ENCODE measurements at regions not wholly inside any gene's neighbourhood (a gene's known extent, or its start where the extent isn't known, plus 50 kb on each side); places are given as distances from the start of the nearest gene placed in this dataset.

DNA sequence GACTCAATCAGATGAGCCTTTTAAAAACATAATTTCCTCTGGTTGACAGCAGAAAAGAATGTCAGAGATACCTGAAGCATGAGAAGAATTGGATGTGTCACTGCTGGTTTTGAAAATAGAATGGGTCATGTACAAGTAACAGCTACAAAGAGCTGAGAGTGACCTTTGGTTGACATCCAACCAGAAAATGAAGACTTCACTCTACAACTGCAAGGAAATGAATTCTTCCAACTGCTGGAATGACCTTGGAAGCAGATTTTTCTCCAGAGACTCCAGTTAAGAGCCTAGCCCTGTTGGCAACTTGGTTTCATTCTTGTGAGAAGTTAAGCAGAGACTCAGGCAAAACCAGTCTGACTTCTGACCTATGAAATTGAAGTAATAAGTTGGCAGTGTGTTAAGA, 505.9 kb downstream of the SLC16A7 start:
- Mint-ChIP-seq H3K27ac (no peak overlapping the region), H3K36me3 (ENCODE audit: low read depth) (no peaks in the 10 kb centered on the region), H3K27me3 (no peaks in the 10 kb centered on the region), H3K9me3 (no peaks in the 10 kb centered on the region), H3K4me1 (no peaks in the 10 kb centered on the region), H3K4me3 (no peak overlapping the region)
- DNase-seq, result no peak
- no peak for ATAC-seq

DNA sequence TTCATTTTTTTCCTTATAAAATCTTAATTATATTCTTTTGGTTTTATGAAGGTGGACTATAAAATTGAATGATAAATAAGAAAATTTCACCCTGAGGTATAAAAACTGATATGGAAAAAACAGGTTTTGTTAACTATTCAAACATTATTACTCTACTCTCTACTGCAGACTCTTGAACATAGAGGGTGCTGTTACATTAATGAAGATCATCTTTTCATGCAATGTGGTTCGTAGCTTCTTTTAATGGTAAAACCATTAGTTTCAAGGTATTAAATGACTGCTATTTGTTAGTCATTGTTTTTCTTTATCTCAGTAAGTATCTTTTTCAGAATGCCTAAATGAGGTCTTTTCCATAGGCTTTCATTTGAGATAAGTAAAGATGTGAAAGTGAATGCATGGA, 510.4 kb downstream of the SLC16A7 start:
- Mint-ChIP-seq H3K4me3 (no peak overlapping the region), H3K36me3 (ENCODE audit: low read depth) (no peaks in the 10 kb centered on the region), H3K4me1 (no peaks in the 10 kb centered on the region), H3K9me3 (no peaks in the 10 kb centered on the region), H3K27ac (no peak overlapping the region), H3K27me3 (no peaks in the 10 kb centered on the region)
- DNase-seq (no peak), ATAC-seq (no peak)

DNA sequence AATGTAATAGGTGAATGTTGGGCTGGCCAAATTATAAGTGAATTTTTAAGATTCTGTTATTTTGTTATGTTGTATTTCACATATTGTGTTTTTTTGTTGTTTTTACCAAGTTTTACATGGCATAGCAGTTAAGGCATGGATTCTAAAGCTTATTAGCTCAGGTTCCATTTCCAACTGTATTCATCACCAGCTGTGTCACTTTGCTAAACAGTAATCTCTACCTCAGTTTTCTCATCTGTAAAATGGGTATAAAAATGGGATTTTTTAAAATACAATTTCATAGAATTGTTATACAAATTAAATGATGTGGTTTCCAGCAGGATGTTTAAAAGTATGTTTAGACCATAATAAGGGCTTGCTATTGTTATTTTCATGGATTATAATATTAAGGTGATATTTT, 512.2 kb downstream of the SLC16A7 start:
- Mint-ChIP-seq H3K9me3 (no peaks in the 10 kb centered on the region), H3K4me3 (no peak overlapping the region), H3K27me3 (no peaks in the 10 kb centered on the region), H3K4me1 (no peaks in the 10 kb centered on the region), H3K36me3 (ENCODE audit: low read depth) (no peaks in the 10 kb centered on the region), H3K27ac (no peak overlapping the region)
- ATAC-seq (no peak), DNase-seq (no peak)

DNA sequence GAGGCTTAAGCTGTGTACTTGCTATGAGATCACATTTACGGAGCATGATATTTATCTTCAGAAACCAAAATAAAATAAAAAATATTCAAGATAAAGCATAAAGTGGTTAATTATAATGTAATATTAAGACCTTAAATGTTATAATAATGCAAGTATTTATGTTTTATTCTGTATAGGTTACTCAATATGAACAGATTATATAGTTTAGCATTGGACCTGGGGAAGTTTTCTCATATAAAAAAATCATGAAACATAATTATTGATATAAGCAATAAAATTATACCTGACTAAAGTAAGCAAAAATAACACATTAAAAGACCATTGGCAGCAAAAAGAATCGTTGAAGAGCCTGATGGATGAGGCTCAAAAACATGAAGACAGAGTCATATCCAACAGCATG, 516.2 kb downstream of the SLC16A7 start:
- no peak for DNase-seq
- Mint-ChIP-seq H3K9me3 (peaks cover 6% of the 10 kb centered on the region), H3K4me1 (no peaks in the 10 kb centered on the region), H3K27me3 (no peaks in the 10 kb centered on the region), H3K4me3 (no peak overlapping the region), H3K36me3 (ENCODE audit: low read depth) (no peaks in the 10 kb centered on the region), H3K27ac (no peak overlapping the region)
- no peak for ATAC-seq

DNA sequence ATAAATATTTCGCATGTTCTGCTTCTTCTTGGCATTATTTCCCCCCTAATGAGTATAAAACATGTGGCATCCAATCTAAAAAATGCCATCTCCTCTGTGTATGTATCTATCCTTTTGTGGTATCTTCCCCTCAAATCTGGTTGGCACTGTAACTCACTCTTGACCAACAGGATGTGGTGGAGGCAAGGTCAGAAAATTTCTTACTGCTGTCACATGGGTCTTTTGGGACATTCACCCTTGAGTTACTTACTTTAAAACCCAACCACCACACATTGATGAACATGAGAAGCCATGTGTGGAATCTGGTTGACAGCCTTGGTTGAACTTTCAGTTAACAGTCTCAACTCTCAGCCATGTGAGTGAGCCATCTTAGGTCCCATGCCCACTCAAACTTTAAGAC, 516.9 kb downstream of the SLC16A7 start:
- Mint-ChIP-seq H3K27ac (no peak overlapping the region), H3K9me3 (peaks cover 6% of the 10 kb centered on the region), H3K27me3 (no peaks in the 10 kb centered on the region), H3K4me1 (no peaks in the 10 kb centered on the region), H3K4me3 (no peak overlapping the region), H3K36me3 (ENCODE audit: low read depth) (no peaks in the 10 kb centered on the region)
- ATAC-seq (no peak), DNase-seq (no peak)

DNA sequence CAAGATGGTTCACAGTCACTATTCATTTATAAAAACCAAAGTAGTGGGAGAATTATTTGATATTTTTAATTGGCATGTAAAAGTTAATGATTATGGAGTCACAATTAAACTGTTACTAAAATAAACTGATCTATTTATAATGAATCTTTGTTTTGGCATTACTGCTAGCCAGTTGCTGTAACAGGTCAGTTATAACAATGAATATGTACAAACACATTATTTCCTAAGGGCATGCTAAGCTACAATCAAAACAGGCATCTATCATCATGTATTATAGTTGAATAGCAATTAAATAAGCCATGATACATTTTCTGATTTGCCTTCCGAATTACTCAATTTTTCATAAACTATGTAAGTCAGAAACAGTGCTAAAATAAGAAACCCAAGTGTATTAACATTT, 518.3 kb downstream of the SLC16A7 start:
- no peaks in the 10 kb centered on the region for H3K4me1 Mint-ChIP-seq
- no peaks in the 10 kb centered on the region for H3K27me3 Mint-ChIP-seq
- no peak for ATAC-seq
- DNase-seq, result no peak
- H3K9me3 Mint-ChIP-seq, result peaks cover 6% of the 10 kb centered on the region
- H3K4me3 Mint-ChIP-seq, result no peak overlapping the region
- H3K27ac Mint-ChIP-seq, result no peak overlapping the region
- no peaks in the 10 kb centered on the region for H3K36me3 Mint-ChIP-seq (ENCODE audit: low read depth)

DNA sequence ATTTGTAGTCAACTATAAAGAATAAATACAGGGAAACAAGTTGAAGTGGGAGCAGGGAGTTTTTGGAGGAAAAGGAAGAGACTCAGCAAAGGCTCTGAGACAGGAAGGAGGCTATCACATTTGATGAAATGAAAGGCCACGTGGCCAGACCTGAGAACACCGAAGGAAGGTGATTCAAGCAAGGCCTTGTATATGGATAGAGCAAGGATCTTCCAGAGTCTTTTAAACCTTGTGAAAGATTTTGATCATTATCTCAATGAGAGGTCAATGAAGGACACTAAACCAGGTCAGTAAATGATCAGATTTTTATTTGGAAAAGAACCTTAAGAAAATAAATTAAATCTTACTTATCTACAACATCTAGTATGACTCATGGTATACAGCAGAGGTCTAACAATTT, 523.5 kb downstream of the SLC16A7 start:
- Mint-ChIP-seq H3K4me1 (no peaks in the 10 kb centered on the region), H3K4me3 (no peak overlapping the region), H3K36me3 (ENCODE audit: low read depth) (no peaks in the 10 kb centered on the region), H3K27me3 (no peaks in the 10 kb centered on the region), H3K9me3 (peaks cover 6% of the 10 kb centered on the region), H3K27ac (no peak overlapping the region)
- DNase-seq, result no peak
- no peak for ATAC-seq

DNA sequence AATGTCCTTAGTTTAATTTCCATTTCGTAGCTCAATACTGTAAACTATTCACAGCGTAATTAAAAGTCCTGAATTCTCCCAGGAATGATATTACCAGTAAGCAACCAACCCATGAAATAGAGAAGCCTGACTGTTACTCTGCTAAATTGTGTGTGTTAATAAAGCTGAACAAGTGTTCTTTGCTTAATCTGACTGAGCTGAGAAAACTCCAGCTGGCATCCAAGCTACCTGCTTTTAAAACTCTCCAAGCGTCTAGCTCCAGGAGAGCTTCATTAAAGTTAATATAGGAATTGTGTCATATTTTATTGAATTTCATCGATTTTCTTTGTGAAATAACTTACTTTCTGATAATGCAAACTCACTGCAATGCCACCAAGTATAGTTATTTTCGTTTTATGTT, 524.4 kb downstream of the SLC16A7 start:
- ATAC-seq, result no peak
- no peak overlapping the region for H3K27ac Mint-ChIP-seq
- H3K36me3 Mint-ChIP-seq (ENCODE audit: low read depth), result no peaks in the 10 kb centered on the region
- H3K27me3 Mint-ChIP-seq, result no peaks in the 10 kb centered on the region
- no peaks in the 10 kb centered on the region for H3K4me1 Mint-ChIP-seq
- H3K4me3 Mint-ChIP-seq, result no peak overlapping the region
- DNase-seq, result no peak
- peaks cover 9% of the 10 kb centered on the region for H3K9me3 Mint-ChIP-seq

DNA sequence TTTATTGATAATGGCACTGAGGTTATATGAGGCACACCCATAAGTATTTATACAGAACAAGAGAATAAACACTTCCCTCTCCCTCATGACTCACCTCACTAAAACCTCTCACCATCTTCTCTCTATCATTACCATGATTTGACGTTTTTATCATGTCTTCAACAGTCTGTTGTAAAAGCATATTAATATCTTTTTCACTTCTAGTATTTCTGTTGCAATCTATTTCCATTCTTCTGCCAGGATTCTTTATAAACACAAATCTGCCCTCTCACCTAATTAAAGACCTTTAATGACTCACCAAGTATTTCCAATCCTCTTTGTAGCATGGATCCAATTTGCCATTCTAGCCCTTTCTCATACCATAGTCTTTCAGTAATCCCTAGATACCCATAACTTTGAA, 527.7 kb downstream of the SLC16A7 start:
- Mint-ChIP-seq H3K4me1 (no peaks in the 10 kb centered on the region), H3K9me3 (peaks cover 9% of the 10 kb centered on the region), H3K4me3 (no peak overlapping the region), H3K27ac (no peak overlapping the region), H3K36me3 (ENCODE audit: low read depth) (no peaks in the 10 kb centered on the region), H3K27me3 (no peaks in the 10 kb centered on the region)
- ATAC-seq, result no peak
- DNase-seq, result no peak

DNA sequence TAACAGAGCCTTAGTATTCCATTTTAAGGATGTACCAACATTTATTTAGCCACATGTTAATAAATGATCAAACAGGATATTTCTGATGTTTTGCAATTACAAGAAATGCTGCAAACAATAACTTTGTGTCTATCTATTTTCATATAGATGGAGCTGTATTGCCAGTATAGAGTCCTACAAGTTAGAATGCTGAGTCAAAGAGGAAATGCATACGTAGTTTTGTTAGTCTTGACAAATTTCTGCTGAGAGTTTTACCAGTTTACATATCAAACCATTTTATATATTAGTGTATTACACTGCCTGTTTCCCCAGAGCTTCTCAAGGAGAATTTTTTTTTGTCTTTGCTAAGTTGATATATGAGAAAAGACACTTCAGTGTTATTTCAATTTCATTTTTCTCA, 541.7 kb downstream of the SLC16A7 start:
- no peaks in the 10 kb centered on the region for H3K36me3 Mint-ChIP-seq (ENCODE audit: low read depth)
- H3K4me1 Mint-ChIP-seq, result no peaks in the 10 kb centered on the region
- H3K9me3 Mint-ChIP-seq, result no peaks in the 10 kb centered on the region
- no peak overlapping the region for H3K27ac Mint-ChIP-seq
- H3K27me3 Mint-ChIP-seq, result no peaks in the 10 kb centered on the region
- no peak overlapping the region for H3K4me3 Mint-ChIP-seq
- ATAC-seq (no peak), DNase-seq (no peak)

DNA sequence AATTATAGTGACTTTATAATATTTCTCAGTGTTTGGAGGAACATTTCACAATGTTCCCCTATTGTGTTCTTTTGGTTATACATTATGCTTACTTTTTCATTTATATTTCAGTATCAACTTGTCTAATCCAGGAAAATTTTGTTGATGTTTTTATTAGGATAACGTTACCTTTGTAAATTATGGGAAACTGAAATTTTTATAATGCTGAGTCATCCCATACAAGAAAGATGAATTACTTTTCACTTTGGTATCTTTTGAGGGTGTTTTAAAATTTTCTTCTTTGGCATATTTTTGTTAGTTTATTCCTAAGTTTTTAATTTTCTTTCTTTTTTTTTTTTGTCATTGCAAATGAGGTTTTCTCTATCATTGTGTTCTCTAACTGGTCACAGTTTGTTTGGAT, 542.7 kb downstream of the SLC16A7 start:
- no peak for ATAC-seq
- H3K27ac Mint-ChIP-seq, result no peak overlapping the region
- no peaks in the 10 kb centered on the region for H3K4me1 Mint-ChIP-seq
- no peak for DNase-seq
- no peaks in the 10 kb centered on the region for H3K36me3 Mint-ChIP-seq (ENCODE audit: low read depth)
- no peaks in the 10 kb centered on the region for H3K27me3 Mint-ChIP-seq
- H3K9me3 Mint-ChIP-seq, result no peaks in the 10 kb centered on the region
- no peak overlapping the region for H3K4me3 Mint-ChIP-seq

DNA sequence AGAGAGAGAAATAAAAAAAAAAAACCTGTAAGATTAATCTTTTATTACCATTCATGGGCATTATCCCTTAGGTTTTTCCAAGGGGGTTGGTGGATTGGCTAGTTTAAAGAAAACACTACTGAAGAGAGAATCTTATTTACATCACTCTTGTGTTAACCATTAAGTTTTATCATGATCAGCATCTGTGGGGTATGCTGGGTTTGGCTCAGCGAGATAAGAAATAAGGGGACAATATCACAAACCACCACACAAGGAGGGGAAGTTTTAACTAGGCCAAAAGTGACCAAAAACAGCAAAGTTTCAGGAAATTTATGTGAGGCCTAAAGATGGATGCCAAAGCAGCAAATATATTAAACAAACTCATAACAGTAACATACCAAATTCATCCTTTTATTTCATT, 548.6 kb downstream of the SLC16A7 start:
- DNase-seq (no peak), ATAC-seq (no peak)
- Mint-ChIP-seq H3K36me3 (ENCODE audit: low read depth) (no peaks in the 10 kb centered on the region), H3K27ac (no peak overlapping the region), H3K4me3 (no peak overlapping the region), H3K27me3 (no peaks in the 10 kb centered on the region), H3K4me1 (no peaks in the 10 kb centered on the region), H3K9me3 (peaks cover 4% of the 10 kb centered on the region)

DNA sequence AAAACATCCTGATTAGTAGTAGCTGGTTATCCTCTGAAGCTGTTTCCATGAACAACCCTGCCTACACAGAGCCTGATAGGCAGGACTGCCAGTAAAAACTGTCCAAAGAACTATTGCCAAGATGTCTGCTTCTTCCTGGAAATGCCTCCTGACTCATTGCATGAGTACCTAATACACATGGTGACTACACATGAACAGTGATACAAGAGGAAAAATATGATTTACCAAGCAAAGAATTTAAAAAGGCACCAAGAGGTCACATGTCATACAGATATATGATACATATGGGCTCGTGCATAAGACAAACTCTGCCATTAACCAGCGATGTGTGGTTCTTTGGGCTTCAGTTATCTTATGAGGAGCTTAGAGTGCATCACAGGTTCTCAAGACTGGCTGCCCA, 552.3 kb downstream of the SLC16A7 start:
- no peaks in the 10 kb centered on the region for H3K27me3 Mint-ChIP-seq
- H3K36me3 Mint-ChIP-seq (ENCODE audit: low read depth), result no peaks in the 10 kb centered on the region
- DNase-seq (no peak), ATAC-seq (no peak)
- no peaks in the 10 kb centered on the region for H3K4me1 Mint-ChIP-seq
- H3K27ac Mint-ChIP-seq, result no peak overlapping the region
- H3K9me3 Mint-ChIP-seq, result peaks cover 4% of the 10 kb centered on the region
- no peak overlapping the region for H3K4me3 Mint-ChIP-seq

DNA sequence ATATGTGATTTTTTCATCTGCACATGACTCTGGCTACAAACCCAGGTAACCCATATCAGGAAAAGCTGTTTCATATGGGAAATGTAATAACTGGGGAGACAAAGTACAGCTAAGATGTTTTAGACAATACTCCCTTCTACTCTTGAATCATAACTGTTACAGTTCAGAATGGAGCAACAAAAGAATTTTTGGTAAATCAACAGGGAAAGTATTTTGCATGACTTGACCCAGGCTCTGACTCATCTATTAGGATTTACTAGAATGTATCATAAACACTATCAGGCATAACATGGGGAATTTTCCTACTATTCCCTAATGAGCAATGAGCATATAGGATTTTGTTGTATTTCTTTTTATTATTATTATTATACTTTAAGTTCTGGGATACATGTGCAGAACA, 553.0 kb downstream of the SLC16A7 start:
- H3K4me1 Mint-ChIP-seq, result no peaks in the 10 kb centered on the region
- no peaks in the 10 kb centered on the region for H3K36me3 Mint-ChIP-seq (ENCODE audit: low read depth)
- H3K27ac Mint-ChIP-seq, result no peak overlapping the region
- peaks cover 4% of the 10 kb centered on the region for H3K9me3 Mint-ChIP-seq
- DNase-seq (no peak), ATAC-seq (no peak)
- no peaks in the 10 kb centered on the region for H3K27me3 Mint-ChIP-seq
- no peak overlapping the region for H3K4me3 Mint-ChIP-seq

DNA sequence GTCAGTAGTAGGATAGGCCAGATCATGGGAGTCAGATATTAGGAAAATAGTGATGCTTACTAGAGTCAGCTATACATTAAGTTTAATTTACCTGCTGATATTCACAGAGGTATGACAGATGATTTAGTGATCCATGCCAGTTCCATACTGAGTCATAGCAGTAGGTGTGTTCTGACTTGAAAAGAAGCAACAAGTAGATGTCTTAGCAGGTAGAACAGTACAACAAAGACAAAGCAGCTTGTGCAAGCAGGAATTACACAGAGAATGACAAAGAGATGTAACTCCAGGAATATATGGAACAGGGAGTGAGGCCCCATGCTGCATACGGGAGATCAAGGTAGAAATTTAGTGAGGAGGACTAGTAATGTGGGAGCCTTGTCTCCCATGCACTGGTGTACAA, 556.9 kb downstream of the SLC16A7 start:
- no peaks in the 10 kb centered on the region for H3K9me3 Mint-ChIP-seq
- DNase-seq (no peak), ATAC-seq (no peak)
- no peaks in the 10 kb centered on the region for H3K27me3 Mint-ChIP-seq
- no peak overlapping the region for H3K4me3 Mint-ChIP-seq
- H3K27ac Mint-ChIP-seq, result no peak overlapping the region
- no peaks in the 10 kb centered on the region for H3K36me3 Mint-ChIP-seq (ENCODE audit: low read depth)
- no peaks in the 10 kb centered on the region for H3K4me1 Mint-ChIP-seq

DNA sequence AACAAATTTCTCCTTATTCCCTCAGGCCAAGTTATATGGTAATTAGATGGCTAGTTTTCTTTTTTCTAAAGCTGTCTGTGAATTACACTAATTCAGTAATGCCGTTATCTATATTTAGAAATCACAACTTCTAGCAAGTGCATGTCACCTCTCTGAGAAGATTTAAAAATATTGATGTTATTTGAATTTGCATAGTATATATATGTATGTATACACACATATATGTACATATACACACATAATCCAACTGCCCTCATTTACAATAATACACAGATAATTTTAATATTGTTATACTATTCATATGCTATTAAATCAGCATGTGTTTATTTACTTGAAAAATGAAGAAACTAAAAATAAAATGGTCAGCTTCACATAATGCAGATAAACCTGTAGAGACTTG, 563.9 kb downstream of the SLC16A7 start:
- H3K4me1 Mint-ChIP-seq, result no peaks in the 10 kb centered on the region
- no peaks in the 10 kb centered on the region for H3K36me3 Mint-ChIP-seq (ENCODE audit: low read depth)
- ATAC-seq, result no peak

More for the DNA sequence above, 563.9 kb downstream of the SLC16A7 start:
- no peak overlapping the region for H3K4me3 Mint-ChIP-seq
- H3K27ac Mint-ChIP-seq, result no peak overlapping the region
- DNase-seq, result no peak
- H3K9me3 Mint-ChIP-seq, result peaks cover 4% of the 10 kb centered on the region
- H3K27me3 Mint-ChIP-seq, result no peaks in the 10 kb centered on the region
